ENCODE measurements at regions not wholly inside any gene's neighbourhood (a gene's known extent, or its start where the extent isn't known, plus 50 kb on each side); places are given as distances from the start of the nearest gene placed in this dataset.
"Not testable (repeated sequence)": the region's sequence is repeated elsewhere in the genome, so short reads cannot be mapped to it uniquely, and the experiment has no call there.

- DNase-seq (ENCODE audit: low read depth in 2 of 2, low spot score in 1 of 2): no peak
These were observed 111.3 kb upstream of the WARS2 start for GRCh38 chr1:119251751-119252150.

GRCh38 chr1:119253366-119253765, 112.9 kb upstream of the WARS2 start:
- DNase-seq (ENCODE audit: low read depth in 2 of 2, low spot score in 1 of 2): no peak

- DNase-seq (ENCODE audit: low read depth in 2 of 2, low spot score in 1 of 2): no peak
These were observed 113.7 kb upstream of the WARS2 start for GRCh38 chr1:119254067-119254720.

GRCh38 chr1:119256089-119256488, 112.5 kb upstream of the HAO2 start:
- DNase-seq (ENCODE audit: low read depth in 2 of 2, low spot score in 1 of 2): not testable (repeated sequence)

- DNase-seq (ENCODE audit: low read depth in 2 of 2, low spot score in 1 of 2): no peak
These were observed 108.1 kb upstream of the HAO2 start for GRCh38 chr1:119260506-119260905.

GRCh38 chr1:119266386-119266785, 102.2 kb upstream of the HAO2 start:
- DNase-seq (ENCODE audit: low read depth in 2 of 2, low spot score in 1 of 2): no peak

- no peak for DNase-seq (ENCODE audit: low read depth in 2 of 2, low spot score in 1 of 2)
These were observed 101.7 kb upstream of the HAO2 start for GRCh38 chr1:119266858-119267257.

GRCh38 chr1:119267288-119267687, 101.3 kb upstream of the HAO2 start:
- DNase-seq (ENCODE audit: low read depth in 2 of 2, low spot score in 1 of 2): not testable (repeated sequence)

- no peak for DNase-seq (ENCODE audit: low read depth in 2 of 2, low spot score in 1 of 2)
These were observed 99.7 kb upstream of the HAO2 start for GRCh38 chr1:119268879-119269278.

GRCh38 chr1:119275145-119276134, 93.1 kb upstream of the HAO2 start:
- peak in 1 of 2 donors; percentile 0 for DNase-seq (ENCODE audit: low read depth in 2 of 2, low spot score in 1 of 2)

- DNase-seq (ENCODE audit: low read depth in 2 of 2, low spot score in 1 of 2): no peak
These were observed 92.0 kb upstream of the HAO2 start for GRCh38 chr1:119276558-119276957.

GRCh38 chr1:119279456-119280381, 88.9 kb upstream of the HAO2 start:
- no peak for DNase-seq (ENCODE audit: low read depth in 2 of 2, low spot score in 1 of 2)

- no peak for DNase-seq (ENCODE audit: low read depth in 2 of 2, low spot score in 1 of 2)
These were observed 83.1 kb upstream of the HAO2 start for GRCh38 chr1:119285482-119285881.

GRCh38 chr1:119286587-119287181, 81.9 kb upstream of the HAO2 start:
- no peak for DNase-seq (ENCODE audit: low read depth in 2 of 2, low spot score in 1 of 2)

- DNase-seq (ENCODE audit: low read depth in 2 of 2, low spot score in 1 of 2): no peak
These were observed 79.8 kb upstream of the HAO2 start for GRCh38 chr1:119288751-119289150.

- DNase-seq (ENCODE audit: low read depth in 2 of 2, low spot score in 1 of 2): no peak
These were observed 78.3 kb upstream of the HAO2 start for GRCh38 chr1:119290297-119290696.

GRCh38 chr1:119291611-119292206, 76.9 kb upstream of the HAO2 start:
- DNase-seq (ENCODE audit: low read depth in 2 of 2, low spot score in 1 of 2): no peak

GRCh38 chr1:119293797-119294196, 74.8 kb upstream of the HAO2 start:
- DNase-seq (ENCODE audit: low read depth in 2 of 2, low spot score in 1 of 2): no peak

GRCh38 chr1:119294199-119294598, 74.4 kb upstream of the HAO2 start:
- no peak for DNase-seq (ENCODE audit: low read depth in 2 of 2, low spot score in 1 of 2)

GRCh38 chr1:119294722-119295121, 73.9 kb upstream of the HAO2 start:
- DNase-seq (ENCODE audit: low read depth in 2 of 2, low spot score in 1 of 2): no peak

Measured in stimulated activated CD8-positive, alpha-beta memory T cell treated with anti-CD3 and anti-CD28 coated beads, Interleukin-4, amount 100 ng/mL, for 4 hours (primary cell).